ENCODE measurements at regions not wholly inside any gene's neighbourhood (a gene's known extent, or its start where the extent isn't known, plus 50 kb on each side); places are given as distances from the start of the nearest gene placed in this dataset.

DNA sequence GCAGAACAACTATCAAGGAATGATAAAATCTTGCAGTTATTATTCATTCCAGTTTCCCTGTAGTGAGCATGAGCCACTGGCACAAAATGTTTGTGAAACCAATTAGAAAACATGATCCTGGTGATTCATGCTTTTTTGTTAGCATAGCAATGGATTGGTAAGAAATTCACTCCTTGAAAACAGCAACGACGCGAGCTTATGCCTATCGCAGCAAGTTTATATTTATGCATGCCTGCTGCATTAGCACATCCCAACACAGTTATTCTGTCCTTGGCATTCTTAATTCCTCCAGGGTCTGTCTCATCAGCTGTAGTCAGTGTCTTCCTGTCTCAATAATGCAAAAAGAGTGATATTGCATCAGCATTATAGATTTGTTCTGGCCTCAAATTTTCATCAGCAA lies 975.9 kb downstream of the STIM2 start (continued):
- TF ChIP-seq, protein P1, sequence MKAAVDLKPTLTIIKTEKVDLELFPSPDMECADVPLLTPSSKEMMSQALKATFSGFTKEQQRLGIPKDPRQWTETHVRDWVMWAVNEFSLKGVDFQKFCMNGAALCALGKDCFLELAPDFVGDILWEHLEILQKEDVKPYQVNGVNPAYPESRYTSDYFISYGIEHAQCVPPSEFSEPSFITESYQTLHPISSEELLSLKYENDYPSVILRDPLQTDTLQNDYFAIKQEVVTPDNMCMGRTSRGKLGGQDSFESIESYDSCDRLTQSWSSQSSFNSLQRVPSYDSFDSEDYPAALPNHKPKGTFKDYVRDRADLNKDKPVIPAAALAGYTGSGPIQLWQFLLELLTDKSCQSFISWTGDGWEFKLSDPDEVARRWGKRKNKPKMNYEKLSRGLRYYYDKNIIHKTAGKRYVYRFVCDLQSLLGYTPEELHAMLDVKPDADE (IDR thresholded peaks at IDR 0.05) = no peak
- no peak for TF ChIP-seq ZNF114 (CRISPR knock-in tag; IDR thresholded peaks at IDR 0.05)
- TF ChIP-seq POLR2AphosphoS5 (IDR thresholded peaks at IDR 0.05; ENCODE audit: low read depth) = no peak
- TF ChIP-seq, protein P2, sequence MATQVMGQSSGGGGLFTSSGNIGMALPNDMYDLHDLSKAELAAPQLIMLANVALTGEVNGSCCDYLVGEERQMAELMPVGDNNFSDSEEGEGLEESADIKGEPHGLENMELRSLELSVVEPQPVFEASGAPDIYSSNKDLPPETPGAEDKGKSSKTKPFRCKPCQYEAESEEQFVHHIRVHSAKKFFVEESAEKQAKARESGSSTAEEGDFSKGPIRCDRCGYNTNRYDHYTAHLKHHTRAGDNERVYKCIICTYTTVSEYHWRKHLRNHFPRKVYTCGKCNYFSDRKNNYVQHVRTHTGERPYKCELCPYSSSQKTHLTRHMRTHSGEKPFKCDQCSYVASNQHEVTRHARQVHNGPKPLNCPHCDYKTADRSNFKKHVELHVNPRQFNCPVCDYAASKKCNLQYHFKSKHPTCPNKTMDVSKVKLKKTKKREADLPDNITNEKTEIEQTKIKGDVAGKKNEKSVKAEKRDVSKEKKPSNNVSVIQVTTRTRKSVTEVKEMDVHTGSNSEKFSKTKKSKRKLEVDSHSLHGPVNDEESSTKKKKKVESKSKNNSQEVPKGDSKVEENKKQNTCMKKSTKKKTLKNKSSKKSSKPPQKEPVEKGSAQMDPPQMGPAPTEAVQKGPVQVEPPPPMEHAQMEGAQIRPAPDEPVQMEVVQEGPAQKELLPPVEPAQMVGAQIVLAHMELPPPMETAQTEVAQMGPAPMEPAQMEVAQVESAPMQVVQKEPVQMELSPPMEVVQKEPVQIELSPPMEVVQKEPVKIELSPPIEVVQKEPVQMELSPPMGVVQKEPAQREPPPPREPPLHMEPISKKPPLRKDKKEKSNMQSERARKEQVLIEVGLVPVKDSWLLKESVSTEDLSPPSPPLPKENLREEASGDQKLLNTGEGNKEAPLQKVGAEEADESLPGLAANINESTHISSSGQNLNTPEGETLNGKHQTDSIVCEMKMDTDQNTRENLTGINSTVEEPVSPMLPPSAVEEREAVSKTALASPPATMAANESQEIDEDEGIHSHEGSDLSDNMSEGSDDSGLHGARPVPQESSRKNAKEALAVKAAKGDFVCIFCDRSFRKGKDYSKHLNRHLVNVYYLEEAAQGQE (IDR thresholded peaks at IDR 0.05; ENCODE audit: unreplicated experiment) = no peak
- no peak for TF ChIP-seq NANOG (IDR thresholded peaks at IDR 0.05; ENCODE audit: borderline replicate concordance)
- TF ChIP-seq, protein P3, sequence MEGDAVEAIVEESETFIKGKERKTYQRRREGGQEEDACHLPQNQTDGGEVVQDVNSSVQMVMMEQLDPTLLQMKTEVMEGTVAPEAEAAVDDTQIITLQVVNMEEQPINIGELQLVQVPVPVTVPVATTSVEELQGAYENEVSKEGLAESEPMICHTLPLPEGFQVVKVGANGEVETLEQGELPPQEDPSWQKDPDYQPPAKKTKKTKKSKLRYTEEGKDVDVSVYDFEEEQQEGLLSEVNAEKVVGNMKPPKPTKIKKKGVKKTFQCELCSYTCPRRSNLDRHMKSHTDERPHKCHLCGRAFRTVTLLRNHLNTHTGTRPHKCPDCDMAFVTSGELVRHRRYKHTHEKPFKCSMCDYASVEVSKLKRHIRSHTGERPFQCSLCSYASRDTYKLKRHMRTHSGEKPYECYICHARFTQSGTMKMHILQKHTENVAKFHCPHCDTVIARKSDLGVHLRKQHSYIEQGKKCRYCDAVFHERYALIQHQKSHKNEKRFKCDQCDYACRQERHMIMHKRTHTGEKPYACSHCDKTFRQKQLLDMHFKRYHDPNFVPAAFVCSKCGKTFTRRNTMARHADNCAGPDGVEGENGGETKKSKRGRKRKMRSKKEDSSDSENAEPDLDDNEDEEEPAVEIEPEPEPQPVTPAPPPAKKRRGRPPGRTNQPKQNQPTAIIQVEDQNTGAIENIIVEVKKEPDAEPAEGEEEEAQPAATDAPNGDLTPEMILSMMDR (conservative IDR thresholded peaks at IDR 0.05; ENCODE audit: low read depth in 2 of 2) = no peak
- no peak for TF ChIP-seq EZH2 (IDR thresholded peaks at IDR 0.05; ENCODE audit: low read depth, unreplicated experiment)

DNA sequence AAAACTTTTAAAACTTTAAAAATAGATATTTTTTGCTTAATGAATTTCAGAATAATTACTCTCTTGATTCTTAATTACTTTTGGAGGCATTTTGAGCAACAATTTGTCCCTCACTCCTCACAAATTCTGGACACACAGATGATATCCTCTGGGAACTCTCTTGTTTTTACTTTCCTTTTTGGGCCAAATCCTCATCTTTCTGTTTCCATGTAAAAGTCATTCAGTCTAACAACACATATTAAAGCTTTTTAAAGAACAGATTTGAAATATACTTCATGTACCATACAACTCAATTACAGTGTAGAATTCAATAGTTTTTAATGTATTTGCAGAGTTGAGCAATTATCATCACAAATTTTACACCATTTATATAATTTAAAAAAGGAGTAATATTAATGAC lies 983.1 kb downstream of the STIM2 start:
- Mint-ChIP-seq H3K4me3 (no peak overlapping the region), H3K36me3 (ENCODE audit: low read depth) (no peaks in the 10 kb centered on the region), H3K4me1 (no peaks in the 10 kb centered on the region), H3K27ac (no peak overlapping the region), H3K27me3 (ENCODE audit: insufficient read depth, low read depth, poor library complexity) (no peaks in the 10 kb centered on the region), H3K9me3 (no peaks in the 10 kb centered on the region)
- Histone ChIP-seq H3K27ac (ENCODE audit: low read depth) (no peak overlapping the region), H3F3A (replicated peaks; ENCODE audit: low read depth) (no peaks in the 10 kb centered on the region), H3K4me3 (no peak overlapping the region), H3K4me1 (ENCODE audit: insufficient read depth) (no peaks in the 10 kb centered on the region), H3K27me3 (ENCODE audit: insufficient read depth) (no peaks in the 10 kb centered on the region), H3K79me2 (replicated peaks; ENCODE audit: insufficient read depth) (no peaks in the 10 kb centered on the region), H3K36me3 (ENCODE audit: insufficient read depth) (no peaks in the 10 kb centered on the region), H3K9me2 (ENCODE audit: insufficient read depth) (no peaks in the 10 kb centered on the region), H4K20me1 (replicated peaks; ENCODE audit: insufficient read depth) (no peaks in the 10 kb centered on the region), H3K4me2 (no peak overlapping the region), H2AFZ (no peak overlapping the region)
- DNase-seq (ENCODE audit: low spot score) (no peak), ATAC-seq (no peak)
- TF ChIP-seq, protein P2 (IDR thresholded peaks at IDR 0.05; ENCODE audit: unreplicated experiment) = no peak
- TF ChIP-seq STAT1 (IDR thresholded peaks at IDR 0.05; ENCODE audit: unreplicated experiment) (no peak), ZNF331 (CRISPR knock-in tag; IDR thresholded peaks at IDR 0.05; ENCODE audit: low read depth) (no peak), POLR2AphosphoS5 (IDR thresholded peaks at IDR 0.05; ENCODE audit: low read depth) (no peak), EZH2phosphoT487 (IDR thresholded peaks at IDR 0.05; ENCODE audit: unreplicated experiment) (no peak), EZH2 (IDR thresholded peaks at IDR 0.05; ENCODE audit: low read depth, unreplicated experiment) (no peak)
- TF ChIP-seq, protein P1 (IDR thresholded peaks at IDR 0.05) = no peak
